HG02798 (cell line): ENCODE measurements at regions not wholly inside any gene's neighbourhood (a gene's known extent, or its start where the extent isn't known, plus 50 kb on each side); places are given as distances from the start of the nearest gene placed in this dataset.
"Not testable (repeated sequence)": the region's sequence is repeated elsewhere in the genome, so short reads cannot be mapped to it uniquely, and the experiment has no call there.

Source experiments
- ATAC-seq: cut with Tn5 transposase; IDR thresholded peaks from one replicate; pipeline ENCODE4 v1.9.1; 2021; ENCODE audit warnings: mild to moderate bottlenecking; ENCODE audit not compliant: unreplicated experiment, poor library complexity

DNA sequence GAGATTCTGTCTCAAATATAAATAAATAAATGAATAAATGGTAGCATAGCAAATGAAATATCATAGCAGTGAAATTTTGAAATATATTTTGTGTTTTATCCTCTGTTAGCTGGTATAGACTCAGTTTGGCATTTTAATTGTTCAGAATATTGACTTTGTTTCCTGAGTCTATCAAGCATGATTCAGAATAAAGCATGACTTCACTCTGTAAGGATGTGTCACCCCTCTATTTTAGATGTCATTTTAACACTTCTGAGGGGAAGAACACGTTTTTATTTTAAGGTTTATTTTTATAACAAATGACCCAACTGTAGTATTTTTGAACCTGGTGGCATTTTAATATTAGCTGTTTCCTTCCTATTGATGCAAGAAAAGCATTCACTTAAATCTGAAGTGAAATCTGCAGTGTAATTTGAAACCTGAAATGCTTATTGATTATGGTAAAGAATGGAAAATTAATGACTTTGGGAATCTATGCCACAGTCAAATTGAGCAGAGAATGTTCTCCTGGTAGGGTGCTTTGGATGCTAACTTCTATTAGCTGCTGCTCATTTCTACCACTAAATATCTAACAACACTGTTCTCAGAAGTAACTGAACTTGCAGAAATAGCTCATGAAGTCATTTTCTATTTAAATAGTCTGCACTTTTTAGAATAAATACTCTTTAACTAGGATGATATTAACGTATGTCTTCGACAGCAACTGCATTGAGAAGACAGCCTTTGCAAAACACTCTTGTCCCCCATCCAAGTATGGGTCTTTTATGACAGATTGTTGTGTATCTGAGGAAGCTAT, 114.2 kb downstream of the SOX4 start:
- ATAC-seq: no peak

GRCh38 chr6:21708320-21708580, 114.7 kb downstream of the SOX4 start:
- no peak for ATAC-seq

DNA sequence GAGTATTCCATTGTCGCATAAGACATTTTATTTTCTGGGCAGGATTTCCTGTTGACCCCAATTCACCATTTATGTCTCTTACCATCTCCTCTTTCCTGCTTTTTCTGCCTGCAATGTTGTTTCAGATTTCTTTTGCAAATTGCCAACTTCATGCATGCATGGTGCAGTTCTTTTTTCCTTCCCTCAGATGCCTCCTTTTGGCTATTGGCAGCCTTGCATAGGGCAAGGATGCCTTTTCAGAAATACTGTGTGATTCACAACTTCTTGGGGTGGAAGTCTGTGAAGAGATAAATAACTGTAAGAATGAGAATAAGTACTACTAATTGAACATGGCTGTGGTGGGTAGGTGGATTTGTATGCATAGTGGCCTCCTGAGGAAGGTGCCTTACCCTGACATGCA, 116.7 kb downstream of the SOX4 start:
- ATAC-seq: no peak

GRCh38 chr6:21710908-21711627, 117.5 kb downstream of the SOX4 start:
- ATAC-seq: no peak

- ATAC-seq: no peak
These were observed 118.7 kb downstream of the SOX4 start for GRCh38 chr6:21712213-21712612.

GRCh38 chr6:21713481-21713880, 119.9 kb downstream of the SOX4 start:
- ATAC-seq: no peak

DNA sequence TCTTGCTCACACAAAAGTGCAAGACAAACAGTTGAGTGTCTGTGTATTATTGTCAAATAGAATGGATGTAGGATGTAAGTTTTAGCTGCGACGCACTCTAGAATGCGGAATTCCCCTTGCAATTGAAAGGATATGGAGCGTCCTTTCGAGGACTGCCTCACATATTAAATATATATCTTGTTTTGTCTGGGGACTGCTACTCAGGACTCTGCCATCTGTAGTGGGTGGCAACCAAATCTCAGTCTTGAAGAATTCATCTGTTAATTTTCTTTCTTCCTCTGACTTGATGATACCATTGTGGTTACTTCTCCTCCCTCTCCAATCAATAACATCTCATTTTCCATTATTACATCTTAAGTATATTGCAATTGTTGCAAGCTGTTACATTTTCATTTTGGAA, 121.6 kb downstream of the SOX4 start:
- ATAC-seq: no peak

DNA sequence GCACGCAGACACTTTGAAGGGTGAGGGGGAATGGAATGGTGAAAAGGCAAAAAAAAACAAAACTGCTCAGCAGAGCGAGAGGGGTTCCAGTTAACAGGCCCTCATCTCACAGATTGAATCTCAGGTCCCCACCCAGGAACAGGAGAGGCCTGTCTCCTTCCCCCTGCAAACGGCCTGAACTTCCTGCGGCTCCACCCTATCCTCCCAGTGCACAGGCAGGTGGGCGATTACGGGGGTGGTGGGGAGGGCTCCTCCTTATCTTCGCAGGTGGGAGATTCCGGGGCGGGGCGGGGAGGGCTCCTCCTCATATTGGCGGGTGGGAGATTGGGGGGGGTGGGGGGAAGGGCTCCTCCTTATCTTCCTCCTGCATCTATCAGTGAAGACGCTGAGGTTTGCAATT, 129.0 kb downstream of the SOX4 start:
- no peak for ATAC-seq

- no peak for ATAC-seq
These were observed 133.1 kb downstream of the SOX4 start for GRCh38 chr6:21726676-21727075.

DNA sequence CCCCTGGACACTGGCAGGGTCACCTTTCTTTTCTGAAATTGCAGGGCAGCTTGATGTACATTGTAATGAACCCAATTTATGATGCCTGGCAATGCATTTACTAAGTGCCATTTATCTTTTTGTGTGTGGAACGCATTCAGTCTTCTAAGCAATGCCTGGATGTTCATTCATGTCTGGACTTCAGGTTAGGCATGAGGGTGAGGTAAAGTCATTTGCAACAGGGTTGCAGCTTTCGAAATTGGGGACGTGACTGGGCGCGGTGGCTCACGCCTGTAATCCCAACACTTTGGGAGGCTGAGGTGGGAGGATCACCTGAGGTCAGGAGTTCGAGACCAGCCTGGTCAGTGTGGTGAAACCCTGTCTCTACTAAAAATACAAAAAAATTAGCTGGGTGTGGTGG, 134.6 kb downstream of the SOX4 start:
- no peak for ATAC-seq

DNA sequence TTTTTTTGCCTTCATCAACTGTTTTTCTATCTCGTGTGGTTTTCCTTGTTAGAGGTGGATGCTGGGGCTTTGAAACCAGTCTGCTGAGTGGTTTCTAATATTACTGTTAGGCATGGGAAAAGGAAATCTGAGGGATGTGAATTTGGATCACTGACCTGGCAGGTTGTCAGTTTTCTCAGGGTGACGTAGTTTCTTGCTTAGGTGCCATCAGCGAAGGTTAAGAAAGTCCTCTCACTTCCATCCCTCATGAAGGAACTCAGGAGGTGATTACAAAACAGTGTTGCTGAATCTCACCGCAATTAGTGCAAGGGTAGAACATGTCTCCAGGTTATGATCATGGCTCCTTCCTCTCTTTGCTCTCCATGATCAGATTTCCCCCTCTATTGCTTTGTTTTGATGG, 135.9 kb downstream of the SOX4 start:
- ATAC-seq: no peak

DNA sequence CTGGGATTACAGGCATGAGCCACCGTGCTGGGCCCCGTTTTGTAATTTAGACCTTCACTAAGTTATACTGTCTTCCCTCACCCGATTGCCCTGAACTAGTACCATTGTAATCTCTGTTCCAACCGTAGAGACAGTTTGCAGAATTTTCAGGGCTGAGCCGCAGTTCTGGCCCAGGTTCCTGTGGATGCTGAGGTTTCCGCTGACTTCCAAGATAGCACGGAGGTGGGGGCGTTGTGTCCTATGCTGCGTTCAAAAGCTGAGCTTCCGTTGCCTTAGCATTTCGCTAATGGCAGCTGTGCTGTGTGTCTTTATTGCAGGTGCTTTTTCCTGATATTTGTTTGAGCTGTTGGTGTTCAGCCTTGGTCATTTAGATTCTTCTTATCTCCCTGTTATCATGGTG, 137.0 kb downstream of the SOX4 start:
- no peak for ATAC-seq

- no peak for ATAC-seq
These were observed 138.0 kb downstream of the SOX4 start for GRCh38 chr6:21731411-21732031.

GRCh38 chr6:21732032-21732730, 138.6 kb downstream of the SOX4 start:
- ATAC-seq: not testable (repeated sequence)

- ATAC-seq: no peak
These were observed 139.2 kb downstream of the SOX4 start for GRCh38 chr6:21732731-21733130.

GRCh38 chr6:21733311-21733710, 139.8 kb downstream of the SOX4 start:
- no peak for ATAC-seq

DNA sequence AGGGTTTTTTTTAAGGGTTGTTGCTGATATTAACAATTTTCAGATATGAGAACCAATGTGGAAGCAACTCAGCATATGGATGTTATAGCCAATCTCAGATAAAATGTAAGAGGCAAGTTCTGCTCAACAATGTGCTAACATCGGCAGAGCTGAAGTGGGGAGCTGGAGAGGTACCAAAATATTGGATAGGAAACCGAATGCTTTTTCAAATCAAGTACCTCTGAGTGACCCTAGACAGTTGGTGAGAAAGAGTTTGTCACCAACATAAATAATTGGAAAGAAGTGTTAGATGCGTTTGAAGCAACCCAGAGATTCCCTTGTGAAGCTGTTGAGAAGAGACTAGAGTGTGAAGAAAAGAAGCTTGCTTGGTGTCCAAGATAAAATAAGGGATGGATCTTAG, 140.7 kb downstream of the SOX4 start:
- no peak for ATAC-seq

- ATAC-seq: no peak
These were observed 144.9 kb downstream of the SOX4 start for GRCh38 chr6:21738180-21739094.

DNA sequence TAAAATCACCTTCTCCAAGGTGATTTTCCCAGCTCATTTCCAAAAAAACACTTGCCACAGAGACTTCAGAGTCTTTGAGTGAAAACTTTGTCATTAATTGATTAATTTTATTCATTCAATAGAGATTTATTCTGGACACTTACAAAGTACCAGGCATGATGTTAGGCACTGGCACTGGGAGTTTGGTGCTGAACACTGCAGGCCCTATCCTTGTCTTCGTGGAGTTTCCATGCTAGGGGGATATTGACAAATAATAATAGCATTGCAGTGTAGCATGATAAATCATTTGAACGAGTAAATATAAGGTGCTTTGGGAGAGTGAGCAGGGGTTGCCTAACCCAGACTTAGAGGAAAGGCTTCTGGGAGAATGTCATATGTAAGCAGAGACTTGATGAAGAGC, 145.7 kb downstream of the SOX4 start:
- ATAC-seq: no peak

DNA sequence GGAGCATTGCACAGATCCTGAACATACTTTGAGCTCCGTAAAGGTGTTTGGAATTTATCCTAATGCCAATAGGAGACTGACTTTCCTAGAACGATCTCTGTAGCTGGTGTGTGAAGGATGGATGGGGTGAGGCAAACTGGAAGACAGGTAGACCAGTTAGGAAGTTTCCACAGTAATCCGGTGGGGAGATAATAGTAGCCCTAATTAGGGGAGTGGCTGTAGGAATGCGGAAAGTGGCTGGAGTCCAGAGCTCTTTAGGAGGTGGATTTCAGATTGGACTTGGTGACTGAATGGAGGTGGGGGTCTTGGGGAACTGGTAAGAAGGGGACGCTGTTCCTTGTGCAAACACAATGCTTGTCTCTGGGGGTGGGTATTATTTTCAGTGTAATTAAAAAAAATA, 146.3 kb downstream of the SOX4 start:
- no peak for ATAC-seq
